RWPE2 (cell line): ENCODE measurements at regions not wholly inside any gene's neighbourhood (a gene's known extent, or its start where the extent isn't known, plus 50 kb on each side); places are given as distances from the start of the nearest gene placed in this dataset.

ENCODE experiments used
- ATAC-seq: fragments of 200-7000 bp; cut with Tn5 transposase; 3 replicates; pipeline ENCODE4 v1.9.1; 2021; ENCODE audit warnings: low read depth
- DNase-seq: peaks from one replicate; pipeline ENCODE4 v3.0.0-alpha.2; 2020; ENCODE audit warnings: low spot score
- H3K27ac ChIP-seq: fragments of 450-650 bp; 2 replicates; pipeline ENCODE4 v1.5.1; 2017; ENCODE audit warnings: mild to moderate bottlenecking; ENCODE audit not compliant: poor library complexity, severe bottlenecking
- H3K27me3 ChIP-seq: fragments of 250-450 bp; sonication (Bioruptor Pico); 2 replicates; pipeline ENCODE4 v1.5.1; 2021; ENCODE audit warnings: mild to moderate bottlenecking, moderate library complexity; ENCODE audit not compliant: insufficient read depth, poor library complexity, severe bottlenecking
- H3K36me3 ChIP-seq: fragments of 250-450 bp; sonication (Bioruptor Pico); 2 replicates; pipeline ENCODE4 v1.5.1; 2020; ENCODE audit warnings: low read depth, mild to moderate bottlenecking, moderate library complexity
- H3K4me1 ChIP-seq: fragments of 250-450 bp; sonication (Bioruptor Pico); 2 replicates; pipeline ENCODE4 v1.5.1; 2021; ENCODE audit warnings: mild to moderate bottlenecking, moderate library complexity; ENCODE audit not compliant: insufficient read depth, poor library complexity, severe bottlenecking
- H3K4me3 ChIP-seq: fragments of 250-450 bp; sonication (Bioruptor Pico); 2 replicates; pipeline ENCODE4 v1.5.1; 2021; ENCODE audit warnings: mild to moderate bottlenecking, moderate library complexity; ENCODE audit not compliant: severe bottlenecking
- H3K9me3 ChIP-seq: fragments of 250-450 bp; sonication (Bioruptor Pico); 2 replicates; pipeline ENCODE4 v1.5.1; 2021; ENCODE audit warnings: mild to moderate bottlenecking, moderate library complexity; ENCODE audit not compliant: severe bottlenecking
- TF ChIP-seq, protein P1 (sequence below): fragments of 450-650 bp; IDR thresholded peaks from one replicate; pipeline ENCODE4 v1.5.1; 2017; ENCODE audit warnings: mild to moderate bottlenecking, moderate library complexity; ENCODE audit not compliant: poor library complexity, severe bottlenecking

GRCh38 chr19:32233091-32233490 lies 112.3 kb upstream of the ZNF507 start:
- TF ChIP-seq, protein P1, sequence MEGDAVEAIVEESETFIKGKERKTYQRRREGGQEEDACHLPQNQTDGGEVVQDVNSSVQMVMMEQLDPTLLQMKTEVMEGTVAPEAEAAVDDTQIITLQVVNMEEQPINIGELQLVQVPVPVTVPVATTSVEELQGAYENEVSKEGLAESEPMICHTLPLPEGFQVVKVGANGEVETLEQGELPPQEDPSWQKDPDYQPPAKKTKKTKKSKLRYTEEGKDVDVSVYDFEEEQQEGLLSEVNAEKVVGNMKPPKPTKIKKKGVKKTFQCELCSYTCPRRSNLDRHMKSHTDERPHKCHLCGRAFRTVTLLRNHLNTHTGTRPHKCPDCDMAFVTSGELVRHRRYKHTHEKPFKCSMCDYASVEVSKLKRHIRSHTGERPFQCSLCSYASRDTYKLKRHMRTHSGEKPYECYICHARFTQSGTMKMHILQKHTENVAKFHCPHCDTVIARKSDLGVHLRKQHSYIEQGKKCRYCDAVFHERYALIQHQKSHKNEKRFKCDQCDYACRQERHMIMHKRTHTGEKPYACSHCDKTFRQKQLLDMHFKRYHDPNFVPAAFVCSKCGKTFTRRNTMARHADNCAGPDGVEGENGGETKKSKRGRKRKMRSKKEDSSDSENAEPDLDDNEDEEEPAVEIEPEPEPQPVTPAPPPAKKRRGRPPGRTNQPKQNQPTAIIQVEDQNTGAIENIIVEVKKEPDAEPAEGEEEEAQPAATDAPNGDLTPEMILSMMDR = no peak

GRCh38 chr19:32233885-32234284 lies 111.5 kb upstream of the ZNF507 start:
- Histone ChIP-seq H3K36me3 (no peaks in the 10 kb centered on the region), H3K4me1 (no peaks in the 10 kb centered on the region), H3K4me3 (no peak overlapping the region), H3K9me3 (no peaks in the 10 kb centered on the region), H3K27ac (no peak overlapping the region), H3K27me3 (no peaks in the 10 kb centered on the region)
- DNase-seq = no peak
- TF ChIP-seq, protein P1 = no peak
- no peak for ATAC-seq

More at GRCh38 chr19:32233091-32233490, 112.3 kb upstream of the ZNF507 start:
- Histone ChIP-seq H3K27ac (no peak overlapping the region), H3K9me3 (no peaks in the 10 kb centered on the region), H3K4me1 (no peaks in the 10 kb centered on the region), H3K4me3 (no peak overlapping the region), H3K27me3 (no peaks in the 10 kb centered on the region), H3K36me3 (no peaks in the 10 kb centered on the region)
- ATAC-seq (no peak), DNase-seq (no peak)

- Histone ChIP-seq H3K4me3 (no peak overlapping the region), H3K27ac (no peak overlapping the region), H3K9me3 (no peaks in the 10 kb centered on the region), H3K36me3 (no peaks in the 10 kb centered on the region), H3K4me1 (no peaks in the 10 kb centered on the region), H3K27me3 (no peaks in the 10 kb centered on the region)
- DNase-seq = no peak
- no peak for ATAC-seq
- TF ChIP-seq, protein P1 = no peak
Measured at GRCh38 chr19:32234663-32235217, 110.7 kb upstream of the ZNF507 start.

DNA sequence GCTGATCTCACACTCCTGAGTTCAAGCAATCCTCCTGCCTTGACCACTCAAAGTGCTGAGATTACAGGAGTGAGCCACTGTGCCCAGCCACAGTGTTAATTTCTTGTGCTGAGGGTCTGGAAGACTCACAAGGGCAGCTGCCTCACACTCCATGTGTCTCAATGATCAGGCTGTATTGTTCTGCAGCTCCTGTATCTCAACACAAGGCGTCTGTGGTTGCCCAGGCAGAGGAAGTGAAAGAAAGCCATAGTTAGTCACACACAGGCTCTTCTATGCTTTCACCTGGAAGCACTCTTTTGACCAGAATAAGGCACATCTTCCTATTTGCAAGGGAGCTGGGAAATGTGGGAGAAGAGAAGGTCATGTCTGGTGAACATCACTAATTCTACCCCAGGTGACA lies 107.3 kb upstream of the ZNF507 start:
- ATAC-seq = no peak
- Histone ChIP-seq H3K36me3 (no peaks in the 10 kb centered on the region), H3K4me1 (no peaks in the 10 kb centered on the region), H3K27me3 (no peaks in the 10 kb centered on the region), H3K4me3 (no peak overlapping the region), H3K27ac (no peak overlapping the region), H3K9me3 (no peaks in the 10 kb centered on the region)
- TF ChIP-seq, protein P1 = no peak
- DNase-seq = no peak

- Histone ChIP-seq H3K36me3 (no peaks in the 10 kb centered on the region), H3K27me3 (no peaks in the 10 kb centered on the region), H3K4me1 (no peaks in the 10 kb centered on the region), H3K4me3 (no peak overlapping the region), H3K27ac (no peak overlapping the region), H3K9me3 (no peaks in the 10 kb centered on the region)
- ATAC-seq = no peak
- no peak for DNase-seq
- TF ChIP-seq, protein P1 = no peak
Measured at GRCh38 chr19:32240316-32240715, 105.1 kb upstream of the ZNF507 start.
